C4-2B (cell line): ENCODE measurements at regions not wholly inside any gene's neighbourhood (a gene's known extent, or its start where the extent isn't known, plus 50 kb on each side); places are given as distances from the start of the nearest gene placed in this dataset.

Source experiments
- ZFX ChIP-seq: fragments of 450-650 bp; IDR thresholded peaks from 2 replicates; pipeline ENCODE4 v1.6.1; 2017
- TF ChIP-seq, protein P1 (sequence below): fragments of 450-650 bp; conservative IDR thresholded peaks from 2 replicates; pipeline ENCODE4 v1.5.1; 2017; ENCODE audit warnings: mild to moderate bottlenecking

DNA sequence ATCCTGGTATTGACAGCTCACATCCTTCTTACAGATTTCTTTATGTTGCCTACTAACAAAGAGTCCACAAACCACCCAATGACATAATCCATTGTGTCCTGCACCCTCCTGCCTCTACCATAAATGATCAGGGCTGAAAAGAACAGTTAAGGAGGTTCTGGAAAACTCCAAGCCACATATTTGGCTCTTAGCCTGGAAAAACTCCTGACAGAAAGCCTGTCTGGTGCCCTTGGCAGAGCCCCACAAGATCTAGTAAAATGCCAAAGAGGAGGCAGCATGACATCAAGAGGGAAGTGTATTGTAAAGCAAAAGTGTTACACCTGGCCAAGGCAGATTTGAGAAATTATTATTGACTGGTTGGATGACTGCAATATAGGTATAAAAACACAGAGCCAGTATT lies 126.4 kb upstream of the VGLL2 start:
- TF ChIP-seq, protein P1, sequence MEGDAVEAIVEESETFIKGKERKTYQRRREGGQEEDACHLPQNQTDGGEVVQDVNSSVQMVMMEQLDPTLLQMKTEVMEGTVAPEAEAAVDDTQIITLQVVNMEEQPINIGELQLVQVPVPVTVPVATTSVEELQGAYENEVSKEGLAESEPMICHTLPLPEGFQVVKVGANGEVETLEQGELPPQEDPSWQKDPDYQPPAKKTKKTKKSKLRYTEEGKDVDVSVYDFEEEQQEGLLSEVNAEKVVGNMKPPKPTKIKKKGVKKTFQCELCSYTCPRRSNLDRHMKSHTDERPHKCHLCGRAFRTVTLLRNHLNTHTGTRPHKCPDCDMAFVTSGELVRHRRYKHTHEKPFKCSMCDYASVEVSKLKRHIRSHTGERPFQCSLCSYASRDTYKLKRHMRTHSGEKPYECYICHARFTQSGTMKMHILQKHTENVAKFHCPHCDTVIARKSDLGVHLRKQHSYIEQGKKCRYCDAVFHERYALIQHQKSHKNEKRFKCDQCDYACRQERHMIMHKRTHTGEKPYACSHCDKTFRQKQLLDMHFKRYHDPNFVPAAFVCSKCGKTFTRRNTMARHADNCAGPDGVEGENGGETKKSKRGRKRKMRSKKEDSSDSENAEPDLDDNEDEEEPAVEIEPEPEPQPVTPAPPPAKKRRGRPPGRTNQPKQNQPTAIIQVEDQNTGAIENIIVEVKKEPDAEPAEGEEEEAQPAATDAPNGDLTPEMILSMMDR: no peak
- no peak for TF ChIP-seq ZFX
